ENCODE measurements at regions not wholly inside any gene's neighbourhood (a gene's known extent, or its start where the extent isn't known, plus 50 kb on each side); places are given as distances from the start of the nearest gene placed in this dataset.

DNA sequence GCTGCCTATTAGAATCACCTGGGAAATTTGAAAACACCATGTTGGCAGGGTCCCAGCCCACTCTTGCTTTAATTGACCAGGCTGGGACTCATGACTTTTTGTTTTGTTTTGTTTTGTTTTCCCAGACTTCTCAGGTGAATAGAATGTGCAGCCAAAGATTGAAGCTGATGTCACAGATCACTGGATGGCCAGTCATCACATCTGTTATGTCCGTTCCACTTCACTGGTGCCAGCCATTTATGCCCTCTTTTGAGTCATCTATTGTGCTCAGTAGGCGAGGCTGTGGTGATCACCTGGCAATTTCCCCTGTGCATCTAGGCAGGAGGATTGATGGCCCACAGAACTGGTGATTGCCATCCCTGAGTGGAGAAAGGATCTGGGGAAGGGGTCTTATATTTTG, 297.3 kb downstream of the INSC start:
- Mint-ChIP-seq H3K4me1 (ENCODE audit: low read depth) (no peaks in the 10 kb centered on the region), H3K27ac (no peak overlapping the region), H3K4me3 (no peak overlapping the region), H3K27me3 (ENCODE audit: insufficient read depth) (no peaks in the 10 kb centered on the region; the same call in 1 of the 2 replicates), H3K9me3 (peaks cover 46% of the 10 kb centered on the region), H3K36me3 (ENCODE audit: low read depth) (no peaks in the 10 kb centered on the region; the same call in 1 of the 2 replicates)
- TF ChIP-seq, protein P1, sequence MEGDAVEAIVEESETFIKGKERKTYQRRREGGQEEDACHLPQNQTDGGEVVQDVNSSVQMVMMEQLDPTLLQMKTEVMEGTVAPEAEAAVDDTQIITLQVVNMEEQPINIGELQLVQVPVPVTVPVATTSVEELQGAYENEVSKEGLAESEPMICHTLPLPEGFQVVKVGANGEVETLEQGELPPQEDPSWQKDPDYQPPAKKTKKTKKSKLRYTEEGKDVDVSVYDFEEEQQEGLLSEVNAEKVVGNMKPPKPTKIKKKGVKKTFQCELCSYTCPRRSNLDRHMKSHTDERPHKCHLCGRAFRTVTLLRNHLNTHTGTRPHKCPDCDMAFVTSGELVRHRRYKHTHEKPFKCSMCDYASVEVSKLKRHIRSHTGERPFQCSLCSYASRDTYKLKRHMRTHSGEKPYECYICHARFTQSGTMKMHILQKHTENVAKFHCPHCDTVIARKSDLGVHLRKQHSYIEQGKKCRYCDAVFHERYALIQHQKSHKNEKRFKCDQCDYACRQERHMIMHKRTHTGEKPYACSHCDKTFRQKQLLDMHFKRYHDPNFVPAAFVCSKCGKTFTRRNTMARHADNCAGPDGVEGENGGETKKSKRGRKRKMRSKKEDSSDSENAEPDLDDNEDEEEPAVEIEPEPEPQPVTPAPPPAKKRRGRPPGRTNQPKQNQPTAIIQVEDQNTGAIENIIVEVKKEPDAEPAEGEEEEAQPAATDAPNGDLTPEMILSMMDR (IDR thresholded peaks at IDR 0.05) = no peak
- DNase-seq = no peak

DNA sequence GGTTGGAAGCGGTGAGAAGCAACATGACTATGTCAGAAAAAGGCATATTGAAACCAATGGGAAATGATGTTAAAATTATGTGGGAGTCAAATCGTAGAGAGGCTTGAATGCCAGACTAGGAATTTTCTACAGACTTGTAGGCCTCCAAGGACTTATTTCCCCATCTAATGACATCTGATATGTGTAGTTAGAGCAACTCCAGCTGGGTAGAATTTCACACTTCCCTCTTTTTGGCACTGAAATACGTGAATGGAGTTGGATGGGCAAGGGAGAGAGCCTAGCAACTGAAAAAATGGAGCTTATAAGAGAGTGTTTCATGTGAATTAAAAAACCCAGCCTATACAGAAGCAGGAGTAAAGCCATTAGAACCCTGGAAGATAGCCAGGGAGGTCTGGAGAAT, 304.2 kb downstream of the INSC start:
- H3K36me3 Mint-ChIP-seq (ENCODE audit: low read depth) = no peaks in the 10 kb centered on the region
- no peak overlapping the region for H3K27ac Mint-ChIP-seq
- DNase-seq = no peak
- TF ChIP-seq, protein P1 (IDR thresholded peaks at IDR 0.05) = no peak
- H3K9me3 Mint-ChIP-seq = peaks cover 44% of the 10 kb centered on the region
- peaks cover 2% of the 10 kb centered on the region; the same call in 1 of the 2 replicates for H3K27me3 Mint-ChIP-seq (ENCODE audit: insufficient read depth)
- H3K4me3 Mint-ChIP-seq = no peak overlapping the region
- H3K4me1 Mint-ChIP-seq (ENCODE audit: low read depth) = no peaks in the 10 kb centered on the region

DNA sequence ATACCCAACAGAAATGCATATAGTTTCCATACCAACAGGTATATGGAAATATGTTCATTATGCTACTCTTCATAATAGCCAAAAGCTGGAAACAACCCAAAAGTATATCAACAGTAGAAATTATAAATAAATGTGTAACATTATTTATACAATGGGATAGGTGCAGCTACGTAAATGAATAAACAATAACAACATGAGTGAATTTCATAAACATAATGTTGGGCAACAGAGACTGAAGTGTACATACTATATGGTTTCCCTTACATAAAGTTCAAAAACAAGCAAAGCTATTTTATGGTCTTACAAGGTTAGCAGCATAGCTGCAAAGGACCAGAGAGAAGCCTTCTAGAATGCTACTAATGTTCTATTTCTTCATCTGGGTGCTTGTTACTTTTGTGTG, 305.0 kb downstream of the INSC start:
- H3K27me3 Mint-ChIP-seq (ENCODE audit: insufficient read depth) = peaks cover 2% of the 10 kb centered on the region; the same call in 1 of the 2 replicates
- H3K36me3 Mint-ChIP-seq (ENCODE audit: low read depth) = no peaks in the 10 kb centered on the region
- TF ChIP-seq, protein P1 (IDR thresholded peaks at IDR 0.05) = no peak
- H3K9me3 Mint-ChIP-seq = peaks cover 37% of the 10 kb centered on the region
- H3K4me1 Mint-ChIP-seq (ENCODE audit: low read depth) = no peaks in the 10 kb centered on the region
- no peak overlapping the region for H3K4me3 Mint-ChIP-seq
- DNase-seq = no peak
- H3K27ac Mint-ChIP-seq = no peak overlapping the region

DNA sequence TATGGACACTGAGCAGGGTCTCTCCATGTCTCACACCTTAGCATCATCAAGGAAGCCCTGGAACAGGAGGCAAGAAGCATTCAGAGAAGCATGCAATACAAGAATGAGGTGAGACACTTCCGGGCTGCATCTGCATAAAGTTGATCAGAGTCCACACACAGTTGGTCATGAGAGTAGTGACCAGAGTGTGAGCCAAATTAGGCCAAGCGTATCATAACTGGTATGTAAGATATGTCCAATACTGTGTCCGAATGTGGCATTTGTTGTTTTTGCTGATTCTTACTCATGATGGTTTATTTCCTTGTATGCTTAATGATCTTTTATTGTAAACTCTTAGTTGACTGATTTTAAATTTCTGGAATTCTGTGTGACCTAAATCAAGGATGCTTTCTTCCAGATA, 315.7 kb downstream of the INSC start:
- Mint-ChIP-seq H3K4me1 (ENCODE audit: low read depth) (no peaks in the 10 kb centered on the region), H3K36me3 (ENCODE audit: low read depth) (no peaks in the 10 kb centered on the region), H3K9me3 (peaks cover 35% of the 10 kb centered on the region), H3K4me3 (no peak overlapping the region), H3K27ac (no peak overlapping the region), H3K27me3 (ENCODE audit: insufficient read depth) (peaks cover 1% of the 10 kb centered on the region)
- DNase-seq = no peak
- TF ChIP-seq, protein P1 (IDR thresholded peaks at IDR 0.05) = no peak

DNA sequence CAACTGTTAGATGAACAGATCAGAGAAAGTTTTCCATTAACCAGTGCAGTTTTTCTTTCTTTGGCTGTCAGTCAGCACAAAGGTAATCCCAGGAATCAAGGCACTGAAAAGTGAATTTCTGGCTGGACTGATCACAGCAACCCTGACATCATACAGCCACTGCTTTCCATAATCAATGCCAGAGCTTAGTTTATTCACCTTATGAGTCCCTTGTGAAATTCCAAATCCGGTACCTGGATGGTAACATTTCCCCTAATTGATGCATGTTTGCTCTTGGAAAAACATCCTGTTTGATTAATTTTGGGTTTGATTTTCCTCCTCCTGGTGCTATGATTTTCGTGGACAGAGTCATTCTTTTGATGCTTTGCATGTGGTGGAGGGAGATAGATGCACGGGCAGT, 319.8 kb downstream of the INSC start:
- no peaks in the 10 kb centered on the region for H3K4me1 Mint-ChIP-seq (ENCODE audit: low read depth)
- TF ChIP-seq, protein P1 (IDR thresholded peaks at IDR 0.05) = no peak
- H3K4me3 Mint-ChIP-seq = no peak overlapping the region
- H3K36me3 Mint-ChIP-seq (ENCODE audit: low read depth) = no peaks in the 10 kb centered on the region; the same call in 1 of the 2 replicates
- H3K27me3 Mint-ChIP-seq (ENCODE audit: insufficient read depth) = peaks cover 1% of the 10 kb centered on the region; the same call in 1 of the 2 replicates
- no peak for DNase-seq
- no peak overlapping the region for H3K27ac Mint-ChIP-seq
- peaks cover 35% of the 10 kb centered on the region for H3K9me3 Mint-ChIP-seq

DNA sequence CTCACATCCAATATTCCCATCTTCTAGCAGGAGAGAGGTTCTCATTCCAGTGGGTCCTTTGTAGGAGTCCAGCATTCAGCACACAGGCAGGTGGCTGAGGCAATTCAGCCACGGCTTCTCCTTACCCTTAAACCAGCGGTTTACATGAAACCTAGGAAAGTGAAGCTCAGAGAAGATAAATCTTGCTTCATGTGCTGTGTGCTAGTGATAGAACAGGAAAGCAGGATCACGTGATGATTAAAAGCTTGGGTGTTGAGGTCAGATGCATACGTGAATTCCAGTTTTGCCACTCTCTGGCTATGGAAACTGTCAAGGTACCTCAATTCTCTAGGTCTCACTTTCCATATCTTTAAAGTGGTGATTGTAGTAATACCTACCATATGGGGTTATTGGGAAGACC, 331.6 kb downstream of the INSC start:
- Mint-ChIP-seq H3K27ac (no peak overlapping the region), H3K9me3 (peaks cover 33% of the 10 kb centered on the region), H3K4me3 (no peak overlapping the region), H3K27me3 (ENCODE audit: insufficient read depth) (no peaks in the 10 kb centered on the region; the same call in 1 of the 2 replicates), H3K4me1 (ENCODE audit: low read depth) (no peaks in the 10 kb centered on the region), H3K36me3 (ENCODE audit: low read depth) (no peaks in the 10 kb centered on the region)
- TF ChIP-seq, protein P1 (IDR thresholded peaks at IDR 0.05) = no peak
- DNase-seq = no peak

Measured in HFFc6 (cell line).